ENCODE measurements at regions not wholly inside any gene's neighbourhood (a gene's known extent, or its start where the extent isn't known, plus 50 kb on each side); places are given as distances from the start of the nearest gene placed in this dataset.

DNA sequence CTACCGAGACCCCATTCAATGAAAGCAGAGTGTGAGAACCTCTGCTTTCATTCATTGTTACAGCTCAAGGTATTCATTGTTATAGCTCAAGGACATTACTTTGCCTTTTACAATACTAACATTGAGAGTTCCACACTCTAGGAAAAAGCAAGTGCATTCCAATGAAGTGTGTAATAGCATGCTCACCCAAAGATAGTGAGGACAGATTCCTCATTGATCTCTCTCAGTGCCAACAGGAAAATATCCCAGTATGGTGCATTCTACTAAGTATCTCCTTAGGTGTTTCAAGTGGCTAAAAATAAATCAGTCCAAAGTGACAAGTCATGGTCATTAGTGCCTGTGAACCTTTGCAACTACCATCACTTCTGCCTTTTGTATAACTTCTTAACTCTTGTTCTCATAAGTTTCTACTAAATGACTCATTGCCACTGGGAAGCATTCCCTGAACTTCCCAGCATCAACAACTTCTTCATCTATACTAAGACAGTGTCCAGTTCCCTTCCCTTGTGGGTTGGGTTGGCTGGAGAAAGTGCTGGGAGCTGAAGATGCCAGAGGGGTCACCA is 140.7 kb upstream of the STXBP5 start:
- no peak overlapping the region for H3K4me3 Mint-ChIP-seq (ENCODE audit: unreplicated experiment)
- TF ChIP-seq, protein P1, sequence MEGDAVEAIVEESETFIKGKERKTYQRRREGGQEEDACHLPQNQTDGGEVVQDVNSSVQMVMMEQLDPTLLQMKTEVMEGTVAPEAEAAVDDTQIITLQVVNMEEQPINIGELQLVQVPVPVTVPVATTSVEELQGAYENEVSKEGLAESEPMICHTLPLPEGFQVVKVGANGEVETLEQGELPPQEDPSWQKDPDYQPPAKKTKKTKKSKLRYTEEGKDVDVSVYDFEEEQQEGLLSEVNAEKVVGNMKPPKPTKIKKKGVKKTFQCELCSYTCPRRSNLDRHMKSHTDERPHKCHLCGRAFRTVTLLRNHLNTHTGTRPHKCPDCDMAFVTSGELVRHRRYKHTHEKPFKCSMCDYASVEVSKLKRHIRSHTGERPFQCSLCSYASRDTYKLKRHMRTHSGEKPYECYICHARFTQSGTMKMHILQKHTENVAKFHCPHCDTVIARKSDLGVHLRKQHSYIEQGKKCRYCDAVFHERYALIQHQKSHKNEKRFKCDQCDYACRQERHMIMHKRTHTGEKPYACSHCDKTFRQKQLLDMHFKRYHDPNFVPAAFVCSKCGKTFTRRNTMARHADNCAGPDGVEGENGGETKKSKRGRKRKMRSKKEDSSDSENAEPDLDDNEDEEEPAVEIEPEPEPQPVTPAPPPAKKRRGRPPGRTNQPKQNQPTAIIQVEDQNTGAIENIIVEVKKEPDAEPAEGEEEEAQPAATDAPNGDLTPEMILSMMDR (IDR thresholded peaks at IDR 0.05; ENCODE audit: unreplicated experiment): no peak
- H3K27me3 Mint-ChIP-seq (ENCODE audit: insufficient read depth, unreplicated experiment): no peaks in the 10 kb centered on the region
- no peak overlapping the region for H3K27ac Mint-ChIP-seq (ENCODE audit: low read depth, unreplicated experiment)
- no peaks in the 10 kb centered on the region for H3K36me3 Mint-ChIP-seq (ENCODE audit: insufficient read depth, unreplicated experiment)
- ChIA-PET POLR2A (no interaction called here), CTCF (interaction anchor here (0.7 to 1.3 kb wide), 2 partner anchors 21 to 179 kb away, joined by 3 read pairs; no protein-coding TSS in a partner anchor)
- intact Hi-C loops (cut with micrococcal nuclease): no loop called here
- no peaks in the 10 kb centered on the region for H3K9me3 Mint-ChIP-seq (ENCODE audit: unreplicated experiment)
- DNase-seq (ENCODE audit: unreplicated experiment): peak; percentile 57
- BruUV-seq (replicated peaks): no TSS peak
- H3K4me1 Mint-ChIP-seq (ENCODE audit: insufficient read depth, unreplicated experiment): peaks cover 19% of the 10 kb centered on the region

GRCh38 chr6:147065786-147066185 is 138.4 kb upstream of the STXBP5 start:
- intact Hi-C loops (cut with micrococcal nuclease): no loop called here
- no TSS peak for BruUV-seq (replicated peaks)
- H3K27ac Mint-ChIP-seq (ENCODE audit: low read depth, unreplicated experiment): no peak overlapping the region
- H3K27me3 Mint-ChIP-seq (ENCODE audit: insufficient read depth, unreplicated experiment): no peaks in the 10 kb centered on the region
- no peaks in the 10 kb centered on the region for H3K36me3 Mint-ChIP-seq (ENCODE audit: insufficient read depth, unreplicated experiment)
- H3K9me3 Mint-ChIP-seq (ENCODE audit: unreplicated experiment): peaks cover 11% of the 10 kb centered on the region
- H3K4me1 Mint-ChIP-seq (ENCODE audit: insufficient read depth, unreplicated experiment): peaks cover 12% of the 10 kb centered on the region
- ChIA-PET POLR2A (no interaction called here), CTCF (no interaction called here)
- TF ChIP-seq, protein P1 (IDR thresholded peaks at IDR 0.05; ENCODE audit: unreplicated experiment): no peak
- DNase-seq (ENCODE audit: unreplicated experiment): no peak
- H3K4me3 Mint-ChIP-seq (ENCODE audit: unreplicated experiment): no peak overlapping the region

GRCh38 chr6:147067184-147067583 is 137.0 kb upstream of the STXBP5 start:
- no TSS peak for BruUV-seq (replicated peaks)
- no peak overlapping the region for H3K4me3 Mint-ChIP-seq (ENCODE audit: unreplicated experiment)
- POLR2A ChIA-PET: no interaction called here
- peaks cover 11% of the 10 kb centered on the region for H3K9me3 Mint-ChIP-seq (ENCODE audit: unreplicated experiment)
- H3K4me1 Mint-ChIP-seq (ENCODE audit: insufficient read depth, unreplicated experiment): peaks cover 12% of the 10 kb centered on the region
- no peaks in the 10 kb centered on the region for H3K36me3 Mint-ChIP-seq (ENCODE audit: insufficient read depth, unreplicated experiment)
- no peaks in the 10 kb centered on the region for H3K27me3 Mint-ChIP-seq (ENCODE audit: insufficient read depth, unreplicated experiment)
- intact Hi-C loops (cut with micrococcal nuclease): no loop called here
- no peak overlapping the region for H3K27ac Mint-ChIP-seq (ENCODE audit: low read depth, unreplicated experiment)
- CTCF ChIA-PET: no interaction called here
- TF ChIP-seq, protein P1 (IDR thresholded peaks at IDR 0.05; ENCODE audit: unreplicated experiment): no peak
- peak; percentile 57 for DNase-seq (ENCODE audit: unreplicated experiment)

GRCh38 chr6:147071776-147072175 is 132.4 kb upstream of the STXBP5 start:
- ChIA-PET CTCF (no interaction called here), POLR2A (interaction anchor here (0.9 kb wide), 1 partner anchor 51 kb away, joined by 3 read pairs; no protein-coding TSS in a partner anchor)
- Mint-ChIP-seq H3K9me3 (ENCODE audit: unreplicated experiment) (peaks cover 11% of the 10 kb centered on the region), H3K4me3 (ENCODE audit: unreplicated experiment) (no peak overlapping the region), H3K27me3 (ENCODE audit: insufficient read depth, unreplicated experiment) (no peaks in the 10 kb centered on the region), H3K4me1 (ENCODE audit: insufficient read depth, unreplicated experiment) (no peaks in the 10 kb centered on the region), H3K36me3 (ENCODE audit: insufficient read depth, unreplicated experiment) (no peaks in the 10 kb centered on the region), H3K27ac (ENCODE audit: low read depth, unreplicated experiment) (no peak overlapping the region)
- no TSS peak for BruUV-seq (replicated peaks)
- TF ChIP-seq, protein P1 (IDR thresholded peaks at IDR 0.05; ENCODE audit: unreplicated experiment): no peak
- DNase-seq (ENCODE audit: unreplicated experiment): no peak
- intact Hi-C loops (cut with micrococcal nuclease): no loop called here

All from MCF 10A (cell line).